ENCODE measurements at regions not wholly inside any gene's neighbourhood (a gene's known extent, or its start where the extent isn't known, plus 50 kb on each side); places are given as distances from the start of the nearest gene placed in this dataset.
A peak's percentile ranks its signal among the peaks of the same experiment; 100 is the strongest.

- DNase-seq (ENCODE audit: low read depth), result no peak
Observed at GRCh38 chr19:30679789-30680188, 307.6 kb downstream of the ZNF536 start.

- no peak for DNase-seq (ENCODE audit: low read depth)
Observed at GRCh38 chr19:30679153-30679702, 307.0 kb downstream of the ZNF536 start.

GRCh38 chr19:30678168-30678567 lies 306.0 kb downstream of the ZNF536 start:
- no peak for DNase-seq (ENCODE audit: low read depth)

- DNase-seq (ENCODE audit: low read depth), result no peak
Observed at GRCh38 chr19:30677702-30678101, 305.5 kb downstream of the ZNF536 start.

- no peak for DNase-seq (ENCODE audit: low read depth)
Observed at GRCh38 chr19:30676990-30677679, 305.0 kb downstream of the ZNF536 start.

GRCh38 chr19:30675086-30675485 lies 302.9 kb downstream of the ZNF536 start:
- no peak for DNase-seq (ENCODE audit: low read depth)

- DNase-seq (ENCODE audit: low read depth), result no peak
Observed at GRCh38 chr19:30674656-30675055, 302.5 kb downstream of the ZNF536 start.

GRCh38 chr19:30673336-30673735 lies 301.2 kb downstream of the ZNF536 start:
- DNase-seq (ENCODE audit: low read depth), result no peak

GRCh38 chr19:30672926-30673325 lies 300.7 kb downstream of the ZNF536 start:
- no peak for DNase-seq (ENCODE audit: low read depth)

GRCh38 chr19:30671622-30672051 lies 299.5 kb downstream of the ZNF536 start:
- DNase-seq (ENCODE audit: low read depth), result no peak

GRCh38 chr19:30671367-30671619 lies 299.1 kb downstream of the ZNF536 start:
- no peak for DNase-seq (ENCODE audit: low read depth)

GRCh38 chr19:30670562-30671366 lies 298.6 kb downstream of the ZNF536 start:
- DNase-seq (ENCODE audit: low read depth), result no peak

GRCh38 chr19:30670011-30670329 lies 297.8 kb downstream of the ZNF536 start:
- DNase-seq (ENCODE audit: low read depth), result no peak

GRCh38 chr19:30669329-30670010 lies 297.3 kb downstream of the ZNF536 start:
- peak; percentile 49 for DNase-seq (ENCODE audit: low read depth)

- DNase-seq (ENCODE audit: low read depth), result no peak
Observed at GRCh38 chr19:30668521-30669155, 296.5 kb downstream of the ZNF536 start.

GRCh38 chr19:30667746-30668145 lies 295.6 kb downstream of the ZNF536 start:
- DNase-seq (ENCODE audit: low read depth), result no peak

- no peak for DNase-seq (ENCODE audit: low read depth)
Observed at GRCh38 chr19:30667227-30667626, 295.0 kb downstream of the ZNF536 start.

- DNase-seq (ENCODE audit: low read depth), result peak; percentile 19
Observed at GRCh38 chr19:30666301-30666803, 294.2 kb downstream of the ZNF536 start.

GRCh38 chr19:30665449-30665848 lies 293.3 kb downstream of the ZNF536 start:
- DNase-seq (ENCODE audit: low read depth), result no peak

GRCh38 chr19:30663611-30664174 lies 291.5 kb downstream of the ZNF536 start:
- DNase-seq (ENCODE audit: low read depth), result no peak

- DNase-seq (ENCODE audit: low read depth), result no peak
Observed at GRCh38 chr19:30662211-30662861, 290.2 kb downstream of the ZNF536 start.

Data from stimulated activated CD8-positive, alpha-beta memory T cell treated with anti-CD3 and anti-CD28 coated beads, Interleukin-15, amount 100 ng/mL, for 24 hours (primary cell).